Smooth muscle cell (in vitro differentiated cells): ENCODE measurements at regions not wholly inside any gene's neighbourhood (a gene's known extent, or its start where the extent isn't known, plus 50 kb on each side); places are given as distances from the start of the nearest gene placed in this dataset.
A peak's percentile ranks its signal among the peaks of the same experiment; 100 is the strongest.

Experiments used
- DNase-seq: peaks from one replicate; lab custom pipeline; 2025; ENCODE audit not compliant: unreplicated experiment; lab: John Stamatoyannopoulos, UW
- H2AFZ ChIP-seq: fragments of 200-600 bp; sonication (generic); 2 replicates; pipeline ENCODE4 v1.6.0; 2016; ENCODE audit warnings: antibody characterized with exemption, low read depth, mild to moderate bottlenecking
- H3F3A ChIP-seq: fragments of 200-600 bp; sonication (generic); 2 replicates; pipeline ENCODE4 v1.6.0; 2017; ENCODE audit warnings: antibody characterized with exemption, low read depth
- H3K27ac ChIP-seq: fragments of 200-600 bp; sonication (generic); 2 replicates; pipeline ENCODE4 v1.5.1; 2016; ENCODE audit warnings: low read depth, mild to moderate bottlenecking
- H3K27me3 ChIP-seq: fragments of 200-600 bp; sonication (generic); 2 replicates; pipeline ENCODE4 v1.6.1; 2016; ENCODE audit warnings: low read depth, mild to moderate bottlenecking
- H3K36me3 ChIP-seq: fragments of 200-600 bp; sonication (generic); 2 replicates; pipeline ENCODE4 v1.5.1; 2016; ENCODE audit warnings: low read depth
- H3K4me1 ChIP-seq: fragments of 200-600 bp; sonication (generic); 2 replicates; pipeline ENCODE4 v1.5.1; 2016; ENCODE audit warnings: low read depth
- H3K4me2 ChIP-seq: fragments of 200-600 bp; sonication (generic); 2 replicates; pipeline ENCODE4 v1.6.0; 2016; ENCODE audit warnings: mild to moderate bottlenecking
- H3K4me3 ChIP-seq: fragments of 200-600 bp; sonication (generic); 2 replicates; pipeline ENCODE4 v1.5.1; 2016; ENCODE audit warnings: mild to moderate bottlenecking
- H3K79me2 ChIP-seq: fragments of 200-600 bp; sonication (generic); 2 replicates; pipeline ENCODE4 v1.6.0; 2016; ENCODE audit warnings: low read depth, mild to moderate bottlenecking
- H3K9ac ChIP-seq: fragments of 200-600 bp; sonication (generic); 2 replicates; pipeline ENCODE4 v1.6.0; 2016; ENCODE audit warnings: low read depth
- H3K9me3 ChIP-seq: fragments of 200-600 bp; sonication (generic); replicated peaks from 2 replicates; pipeline ENCODE4 v1.5.1; 2016; ENCODE audit warnings: low read depth
- H4K20me1 ChIP-seq: fragments of 200-600 bp; sonication (generic); 2 replicates; pipeline ENCODE4 v1.6.0; 2016; ENCODE audit warnings: low read depth
- WGBS: methylation state at CpG from one replicate; pipeline ENCODE4 v1.1.7; 2016; ENCODE audit warnings: low lambda C conversion rate; 5-methylcytosine and 5-hydroxymethylcytosine counted together
- TF ChIP-seq, protein P1 (sequence below): fragments of 200-600 bp; sonication (generic); IDR thresholded peaks from 2 replicates; pipeline ENCODE4 v1.5.1; 2017; ENCODE audit warnings: borderline replicate concordance, mild to moderate bottlenecking, antibody characterized with exemption; ENCODE audit not compliant: insufficient read depth, poor library complexity, severe bottlenecking

DNA sequence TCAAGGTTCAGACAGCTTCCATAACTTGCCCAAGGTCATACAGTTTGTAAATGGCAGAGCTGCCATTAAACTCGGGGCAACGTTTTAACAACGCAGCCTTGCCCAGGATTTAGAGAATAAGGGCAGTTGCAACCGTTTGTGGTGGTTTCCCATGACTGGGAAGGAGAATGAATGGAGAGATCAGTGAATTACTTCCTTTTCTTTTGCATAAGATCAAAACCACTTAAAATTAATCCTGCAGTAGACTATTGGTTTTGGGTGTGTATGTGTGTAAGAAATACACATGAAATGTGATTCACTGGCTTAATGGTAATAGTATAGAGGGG is 179.1 kb upstream of the MIR17HG start:
- 85% methylated on average over 4 of the region's 4 CpGs for WGBS
- Histone ChIP-seq H3K27ac (no peak overlapping the region), H3K27me3 (no peaks in the 10 kb centered on the region), H4K20me1 (no peaks in the 10 kb centered on the region), H2AFZ (no peak overlapping the region), H3K4me3 (no peak overlapping the region), H3K79me2 (no peaks in the 10 kb centered on the region), H3K9me3 (no peaks in the 10 kb centered on the region), H3K4me1 (peaks cover 11% of the 10 kb centered on the region), H3K36me3 (no peaks in the 10 kb centered on the region), H3K9ac (no peak overlapping the region), H3F3A (no peaks in the 10 kb centered on the region), H3K4me2 (no peak overlapping the region)
- no peak for DNase-seq
- TF ChIP-seq, protein P1, sequence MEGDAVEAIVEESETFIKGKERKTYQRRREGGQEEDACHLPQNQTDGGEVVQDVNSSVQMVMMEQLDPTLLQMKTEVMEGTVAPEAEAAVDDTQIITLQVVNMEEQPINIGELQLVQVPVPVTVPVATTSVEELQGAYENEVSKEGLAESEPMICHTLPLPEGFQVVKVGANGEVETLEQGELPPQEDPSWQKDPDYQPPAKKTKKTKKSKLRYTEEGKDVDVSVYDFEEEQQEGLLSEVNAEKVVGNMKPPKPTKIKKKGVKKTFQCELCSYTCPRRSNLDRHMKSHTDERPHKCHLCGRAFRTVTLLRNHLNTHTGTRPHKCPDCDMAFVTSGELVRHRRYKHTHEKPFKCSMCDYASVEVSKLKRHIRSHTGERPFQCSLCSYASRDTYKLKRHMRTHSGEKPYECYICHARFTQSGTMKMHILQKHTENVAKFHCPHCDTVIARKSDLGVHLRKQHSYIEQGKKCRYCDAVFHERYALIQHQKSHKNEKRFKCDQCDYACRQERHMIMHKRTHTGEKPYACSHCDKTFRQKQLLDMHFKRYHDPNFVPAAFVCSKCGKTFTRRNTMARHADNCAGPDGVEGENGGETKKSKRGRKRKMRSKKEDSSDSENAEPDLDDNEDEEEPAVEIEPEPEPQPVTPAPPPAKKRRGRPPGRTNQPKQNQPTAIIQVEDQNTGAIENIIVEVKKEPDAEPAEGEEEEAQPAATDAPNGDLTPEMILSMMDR, result no peak

DNA sequence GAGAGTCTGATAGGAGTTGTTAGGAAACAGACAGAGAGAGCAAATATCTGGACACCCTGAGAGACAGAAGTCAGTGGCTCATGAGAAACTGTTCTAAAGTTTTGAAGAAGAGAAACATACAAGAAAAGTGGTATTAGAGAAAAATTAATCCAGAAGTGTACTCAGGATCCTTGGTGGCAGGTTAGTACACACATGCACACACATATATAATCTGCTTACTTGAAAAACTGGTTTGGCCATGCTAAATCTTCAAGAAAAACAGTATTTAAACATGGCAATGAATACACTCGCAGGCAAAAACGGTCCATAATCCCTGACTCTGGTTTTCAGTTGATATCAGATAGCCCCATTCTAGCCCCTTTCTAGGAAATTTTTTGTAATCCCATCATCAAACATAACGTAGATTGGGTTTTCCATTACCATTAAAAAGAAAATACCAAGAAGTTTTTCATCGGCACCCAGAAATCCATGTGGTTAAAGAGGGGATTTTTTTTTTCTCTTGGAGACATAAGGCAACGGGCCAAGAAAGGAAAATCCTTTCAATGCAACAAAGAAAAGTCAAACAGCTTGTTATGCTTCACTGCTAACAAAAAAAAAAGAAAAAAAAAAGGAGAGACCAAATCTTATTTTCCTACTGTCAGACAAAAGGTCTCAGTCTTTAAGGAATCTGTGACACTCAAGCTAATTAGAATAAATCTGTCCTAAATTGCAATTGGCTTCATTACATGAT is 178.0 kb upstream of the MIR17HG start:
- Histone ChIP-seq H3K9me3 (no peaks in the 10 kb centered on the region), H3K27ac (no peak overlapping the region), H2AFZ (no peak overlapping the region), H3K4me2 (no peak overlapping the region), H3K36me3 (no peaks in the 10 kb centered on the region), H3K4me1 (peaks cover 11% of the 10 kb centered on the region), H3K4me3 (no peak overlapping the region), H4K20me1 (no peaks in the 10 kb centered on the region), H3K9ac (no peak overlapping the region), H3K79me2 (no peaks in the 10 kb centered on the region), H3F3A (no peaks in the 10 kb centered on the region), H3K27me3 (no peaks in the 10 kb centered on the region)
- DNase-seq, result no peak
- TF ChIP-seq, protein P1, result no peak
- 68% methylated on average over 5 of the region's 5 CpGs for WGBS

DNA sequence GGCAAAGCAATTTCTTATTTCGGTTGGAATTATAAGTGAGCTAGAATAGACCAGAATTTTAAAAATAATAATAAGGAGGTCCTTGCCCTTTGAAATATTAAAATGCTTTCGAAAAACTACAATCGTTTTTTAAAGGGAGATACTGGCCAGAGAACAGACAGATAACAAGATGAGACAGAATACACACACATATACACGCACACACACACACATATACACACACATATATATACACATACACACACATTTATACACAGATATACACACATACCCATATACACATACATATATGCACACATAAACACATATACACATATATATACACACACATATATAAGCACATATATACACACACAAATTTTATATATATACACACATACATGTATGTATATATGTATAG is 175.3 kb upstream of the MIR17HG start:
- TF ChIP-seq, protein P1, result no peak
- Histone ChIP-seq H3K9me3 (no peaks in the 10 kb centered on the region), H3K27me3 (no peaks in the 10 kb centered on the region), H2AFZ (no peak overlapping the region), H3K79me2 (no peaks in the 10 kb centered on the region), H3K27ac (no peak overlapping the region), H3K4me1 (peaks cover 11% of the 10 kb centered on the region), H3K4me3 (no peak overlapping the region), H4K20me1 (no peaks in the 10 kb centered on the region), H3F3A (no peaks in the 10 kb centered on the region), H3K9ac (no peak overlapping the region), H3K4me2 (no peak overlapping the region), H3K36me3 (no peaks in the 10 kb centered on the region)
- 87% methylated on average over 4 of the region's 4 CpGs for WGBS
- DNase-seq, result no peak

DNA sequence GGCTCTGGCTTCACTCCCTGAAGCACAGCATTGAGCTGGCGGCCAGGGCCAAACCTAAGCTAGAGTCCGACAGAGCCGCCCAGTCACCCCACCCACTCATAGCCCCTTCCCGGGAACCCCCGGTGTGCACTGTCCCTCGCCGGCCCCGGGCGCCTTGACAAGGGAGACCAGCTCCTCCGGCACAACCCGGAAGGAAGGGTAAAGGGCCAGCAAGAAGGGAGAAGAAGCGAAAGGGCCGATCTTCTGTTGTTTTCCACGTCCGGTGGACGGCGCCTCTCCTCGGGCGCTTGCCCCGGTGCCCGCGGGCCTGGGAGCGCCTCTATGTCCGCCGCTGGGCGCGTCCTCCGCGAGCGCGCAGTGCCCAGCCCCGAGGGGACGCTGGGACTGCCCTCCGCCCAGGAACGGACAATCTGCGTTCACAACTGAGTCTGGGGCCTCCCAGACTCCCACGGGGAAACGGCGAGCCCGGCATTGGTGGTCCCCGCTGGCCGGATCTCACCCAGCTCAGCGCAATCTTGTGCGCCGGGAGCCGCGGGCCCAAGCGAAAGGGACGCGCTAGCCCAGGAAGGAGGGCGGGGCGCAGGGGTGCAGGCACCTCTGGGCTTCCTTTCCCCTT is 172.5 kb upstream of the MIR17HG start:
- Histone ChIP-seq H3K9ac (no peak overlapping the region), H3K36me3 (no peaks in the 10 kb centered on the region), H3K4me1 (no peaks in the 10 kb centered on the region), H3F3A (no peaks in the 10 kb centered on the region), H4K20me1 (no peaks in the 10 kb centered on the region), H3K79me2 (no peaks in the 10 kb centered on the region), H3K27me3 (no peaks in the 10 kb centered on the region), H3K4me2 (peak overlapping the region; percentile 83), H3K9me3 (no peaks in the 10 kb centered on the region), H3K4me3 (peak overlapping the region; percentile 46), H3K27ac (no peak overlapping the region), H2AFZ (peak overlapping the region; percentile 79)
- TF ChIP-seq, protein P1, result no peak
- 41% methylated on average over 51 of the region's 52 CpGs for WGBS
- DNase-seq, result no peak
